Kidney (tissue), 13 donors: ENCODE measurements at regions not wholly inside any gene's neighbourhood (a gene's known extent, or its start where the extent isn't known, plus 50 kb on each side); places are given as distances from the start of the nearest gene placed in this dataset.
"Not testable (repeated sequence)": the region's sequence is repeated elsewhere in the genome, so short reads cannot be mapped to it uniquely, and the experiment has no call there.

Experiments used
- DNase-seq, 5 donors: peaks; one replicate each; pipeline ENCODE4 v3.0.0-alpha.2; 2013 to 2020
- FAIRE-seq: peaks from 2 replicates; lab custom pipeline; 2012; peaks lifted over from hg19 to GRCh38; lab: Jason Lieb, UNC
- H3K27ac ChIP-seq, 2 donors: one replicate each; pipeline ENCODE4 v1.7.0; 2013; ENCODE audit warnings: low read depth in 2 of 2, low read length in 2 of 2, inconsistent platforms in 1 of 2
- H3K27me3 ChIP-seq: one replicate; pipeline ENCODE4 v1.7.1; 2013; ENCODE audit warnings: low read length, inconsistent platforms; ENCODE audit not compliant: control insufficient read depth, insufficient read depth
- H3K36me3 ChIP-seq, 3 donors: one replicate each; pipeline versions ENCODE4 v1.7.0 to v1.7.1; 2013; ENCODE audit warnings: low read length in 3 of 3, control low read depth in 1 of 3, inconsistent platforms in 1 of 3; ENCODE audit not compliant: insufficient read depth in 3 of 3, control insufficient read depth in 2 of 3
- H3K4me1 ChIP-seq, 3 donors: one replicate each; pipeline versions ENCODE4 v1.7.0 to v1.7.1; 2013; ENCODE audit warnings: low read length in 3 of 3, inconsistent platforms in 1 of 3, low read depth in 1 of 3; ENCODE audit not compliant: control insufficient read depth in 2 of 3, insufficient read depth in 2 of 3
- H3K4me3 ChIP-seq, 3 donors: one replicate each; pipeline versions ENCODE4 v1.7.0 to v1.8.1; 2013; ENCODE audit warnings: low read length in 3 of 3, control low read depth in 1 of 3, inconsistent platforms in 1 of 3
- H3K9ac ChIP-seq, 3 donors: one replicate each; pipeline versions ENCODE4 v1.7.0 to v1.7.1; 2013; ENCODE audit warnings: low read length in 3 of 3, control low read depth in 1 of 3, inconsistent platforms in 1 of 3
- H3K9me3 ChIP-seq, 3 donors: one replicate each; pipeline versions ENCODE4 v1.7.0 to v1.7.1; 2013; ENCODE audit warnings: low read length in 3 of 3, control low read depth in 1 of 3, inconsistent platforms in 1 of 3; ENCODE audit not compliant: control insufficient read depth in 2 of 3, insufficient read depth in 1 of 3
- CTCF ChIP-seq: IDR thresholded peaks from 3 replicates; pipeline ENCODE4 v1.5.1; 2012; ENCODE audit warnings: mild to moderate bottlenecking, moderate library complexity, borderline replicate concordance; ENCODE audit not compliant: insufficient read depth; ENCODE audit errors: extremely low read depth
- intact Hi-C: fragments of 100-400 bp; cut with DNase I; formaldehyde crosslinking; loops from one replicate; pipeline ENCODE4 v1.11.1; 2022
- donor health status: control.
- donor health status: control.
- donor health status: control.
- donor health status: control.
- donor health status: control.
- donor health status: DM: yes; HTN: yes; CAD: no.
- donor health status: Normal renal cell carcinoma (clear cell type).

GRCh38 chr12:90672081-90672480 is 282.9 kb downstream of the CCER1 start:
- Histone ChIP-seq H3K4me1 (no peaks in the 10 kb centered on the region), H3K9me3 (no peaks in the 10 kb centered on the region), H3K27ac (no peak overlapping the region), H3K36me3 (no peaks in the 10 kb centered on the region), H3K27me3 (no peaks in the 10 kb centered on the region), H3K9ac (no peak overlapping the region), H3K4me3 (no peak overlapping the region)
- intact Hi-C loops, result no loop called here
- FAIRE-seq (no peak), DNase-seq (no peak)
- TF ChIP-seq CTCF, result no peak

- H3K4me1 ChIP-seq, H3K9me3 ChIP-seq, H3K9ac ChIP-seq, intact Hi-C loops, FAIRE-seq, H3K36me3 ChIP-seq, DNase-seq, H3K27ac ChIP-seq, H3K4me3 ChIP-seq, H3K27me3 ChIP-seq: not testable (repeated sequence)
These were observed 291.0 kb downstream of the CCER1 start for GRCh38 chr12:90663949-90664348.

GRCh38 chr12:90659060-90659459 is 295.9 kb downstream of the CCER1 start:
- Histone ChIP-seq H3K4me1 (no peaks in the 10 kb centered on the region), H3K4me3 (no peak overlapping the region), H3K27ac (no peak overlapping the region), H3K9me3 (no peaks in the 10 kb centered on the region), H3K9ac (no peak overlapping the region), H3K36me3 (no peaks in the 10 kb centered on the region), H3K27me3 (no peaks in the 10 kb centered on the region)
- intact Hi-C loops, result no loop called here
- FAIRE-seq (peak; percentile 3), DNase-seq (no peak)
- no peak for TF ChIP-seq CTCF

- Histone ChIP-seq H3K27me3 (no peaks in the 10 kb centered on the region), H3K9me3 (no peaks in the 10 kb centered on the region), H3K36me3 (no peaks in the 10 kb centered on the region), H3K9ac (no peak overlapping the region), H3K4me3 (no peak overlapping the region), H3K27ac (no peak overlapping the region), H3K4me1 (no peaks in the 10 kb centered on the region)
- TF ChIP-seq CTCF, result no peak
- no peak for DNase-seq
- FAIRE-seq, result no peak
- intact Hi-C loops, result no loop called here
These were observed 301.9 kb downstream of the CCER1 start for GRCh38 chr12:90653040-90653439.
